Vagina (tissue), 2 donors: ENCODE measurements at regions not wholly inside any gene's neighbourhood (a gene's known extent, or its start where the extent isn't known, plus 50 kb on each side); places are given as distances from the start of the nearest gene placed in this dataset.

Experiments used
- POLR2A ChIP-seq, 2 donors: fragments of 450-650 bp; IDR thresholded peaks; one replicate each; pipeline ENCODE4 v1.6.1; 2017; ENCODE audit warnings: antibody characterized with exemption in 2 of 2, mild to moderate bottlenecking in 2 of 2, moderate library complexity in 2 of 2
- TF ChIP-seq, protein P1 (sequence below), 3 experiments: fragments of 450-650 bp in 2 of 3; fragments of 200-600 bp in 1 of 3; sonication (generic) in 1 of 3; IDR thresholded peaks; one replicate each; pipeline ENCODE4 v1.5.1; 2017 to 2019; ENCODE audit warnings: antibody characterized with exemption in 3 of 3, mild to moderate bottlenecking in 2 of 3, moderate library complexity in 2 of 3

DNA sequence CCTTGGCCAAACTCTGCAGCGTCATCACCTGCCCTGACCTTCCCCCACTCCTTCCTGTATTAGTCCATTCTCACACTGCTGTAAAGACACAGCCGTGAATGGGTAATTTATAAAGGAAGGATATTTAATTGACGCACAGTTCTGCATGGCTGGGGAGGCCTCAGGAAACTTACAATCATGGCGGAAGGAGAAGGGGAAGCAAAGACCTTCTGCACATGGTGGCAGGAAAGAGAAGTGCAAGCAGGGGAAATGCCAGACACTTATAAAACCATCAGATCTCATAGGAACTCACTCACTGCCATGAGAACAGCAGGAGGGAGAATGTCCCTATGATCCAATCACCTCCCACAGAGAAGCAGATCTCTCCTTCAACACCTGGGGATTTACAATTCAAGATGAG is 408.5 kb downstream of the PTPRU start:
- no peak for TF ChIP-seq POLR2A (IDR thresholded peaks at IDR 0.05)
- TF ChIP-seq, protein P1, sequence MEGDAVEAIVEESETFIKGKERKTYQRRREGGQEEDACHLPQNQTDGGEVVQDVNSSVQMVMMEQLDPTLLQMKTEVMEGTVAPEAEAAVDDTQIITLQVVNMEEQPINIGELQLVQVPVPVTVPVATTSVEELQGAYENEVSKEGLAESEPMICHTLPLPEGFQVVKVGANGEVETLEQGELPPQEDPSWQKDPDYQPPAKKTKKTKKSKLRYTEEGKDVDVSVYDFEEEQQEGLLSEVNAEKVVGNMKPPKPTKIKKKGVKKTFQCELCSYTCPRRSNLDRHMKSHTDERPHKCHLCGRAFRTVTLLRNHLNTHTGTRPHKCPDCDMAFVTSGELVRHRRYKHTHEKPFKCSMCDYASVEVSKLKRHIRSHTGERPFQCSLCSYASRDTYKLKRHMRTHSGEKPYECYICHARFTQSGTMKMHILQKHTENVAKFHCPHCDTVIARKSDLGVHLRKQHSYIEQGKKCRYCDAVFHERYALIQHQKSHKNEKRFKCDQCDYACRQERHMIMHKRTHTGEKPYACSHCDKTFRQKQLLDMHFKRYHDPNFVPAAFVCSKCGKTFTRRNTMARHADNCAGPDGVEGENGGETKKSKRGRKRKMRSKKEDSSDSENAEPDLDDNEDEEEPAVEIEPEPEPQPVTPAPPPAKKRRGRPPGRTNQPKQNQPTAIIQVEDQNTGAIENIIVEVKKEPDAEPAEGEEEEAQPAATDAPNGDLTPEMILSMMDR (IDR thresholded peaks at IDR 0.05) = no peak
